ENCODE measurements at regions not wholly inside any gene's neighbourhood (a gene's known extent, or its start where the extent isn't known, plus 50 kb on each side); places are given as distances from the start of the nearest gene placed in this dataset.

DNA sequence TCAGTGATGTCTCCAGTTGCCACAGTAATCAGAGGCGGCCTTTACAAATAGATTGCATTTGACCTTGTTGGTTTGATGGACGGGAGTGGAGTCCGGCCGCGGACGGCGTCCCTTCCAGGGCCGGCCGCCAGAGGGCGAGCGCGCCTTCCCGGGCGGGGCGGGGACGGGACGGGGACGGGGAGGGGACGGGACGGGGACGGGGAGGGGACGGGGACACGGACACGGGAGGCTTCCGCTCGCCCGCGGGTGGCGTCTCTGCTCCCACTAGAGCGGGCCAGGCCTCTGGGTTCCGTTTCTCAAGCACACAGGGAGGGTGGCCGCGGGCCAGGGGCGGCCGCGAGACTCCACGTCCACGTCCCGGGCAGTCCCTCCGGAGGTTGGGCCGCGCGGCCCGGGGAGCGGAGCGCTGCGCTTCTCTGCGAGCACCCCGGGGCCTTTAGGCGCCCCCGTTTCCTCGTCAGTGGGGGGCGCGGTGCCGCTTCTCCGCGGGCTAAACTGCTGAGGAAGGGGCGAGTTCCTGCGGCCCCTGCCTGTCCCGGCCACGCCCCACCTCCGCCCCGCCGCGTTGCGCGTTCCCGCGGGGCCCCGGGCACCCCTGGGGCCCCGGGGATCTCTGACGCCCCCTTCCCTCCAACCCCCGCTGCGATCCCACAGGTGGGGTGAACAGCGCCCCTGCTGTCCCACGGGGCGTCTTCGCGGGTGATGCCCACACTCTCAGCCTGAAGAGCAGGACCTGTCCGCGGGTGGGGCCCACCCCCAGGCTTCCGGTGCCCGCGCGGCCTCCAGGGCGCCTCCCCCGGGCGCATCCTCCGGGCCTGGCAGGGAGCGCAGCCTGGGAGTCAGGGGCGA, 84.2 kb upstream of the MKI67 start:
- intact Hi-C loops (cut with DNase I; ENCODE audit: low total_unique reads), result loop anchor here (5.0 kb wide), 1 partner anchor 1762 kb away; no protein-coding TSS in a partner anchor
- DNase-seq (ENCODE audit: low spot score in 2 of 2), result peak; percentile 31 to 92
- WGBS, 2 donors, result 3 to 4% methylated on average over 28 to 38 of the region's 91 CpGs
- TF ChIP-seq POLR2A (IDR thresholded peaks at IDR 0.05), result no peak
- TF ChIP-seq, protein P1, sequence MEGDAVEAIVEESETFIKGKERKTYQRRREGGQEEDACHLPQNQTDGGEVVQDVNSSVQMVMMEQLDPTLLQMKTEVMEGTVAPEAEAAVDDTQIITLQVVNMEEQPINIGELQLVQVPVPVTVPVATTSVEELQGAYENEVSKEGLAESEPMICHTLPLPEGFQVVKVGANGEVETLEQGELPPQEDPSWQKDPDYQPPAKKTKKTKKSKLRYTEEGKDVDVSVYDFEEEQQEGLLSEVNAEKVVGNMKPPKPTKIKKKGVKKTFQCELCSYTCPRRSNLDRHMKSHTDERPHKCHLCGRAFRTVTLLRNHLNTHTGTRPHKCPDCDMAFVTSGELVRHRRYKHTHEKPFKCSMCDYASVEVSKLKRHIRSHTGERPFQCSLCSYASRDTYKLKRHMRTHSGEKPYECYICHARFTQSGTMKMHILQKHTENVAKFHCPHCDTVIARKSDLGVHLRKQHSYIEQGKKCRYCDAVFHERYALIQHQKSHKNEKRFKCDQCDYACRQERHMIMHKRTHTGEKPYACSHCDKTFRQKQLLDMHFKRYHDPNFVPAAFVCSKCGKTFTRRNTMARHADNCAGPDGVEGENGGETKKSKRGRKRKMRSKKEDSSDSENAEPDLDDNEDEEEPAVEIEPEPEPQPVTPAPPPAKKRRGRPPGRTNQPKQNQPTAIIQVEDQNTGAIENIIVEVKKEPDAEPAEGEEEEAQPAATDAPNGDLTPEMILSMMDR (IDR thresholded peaks at IDR 0.05), result no peak
- H3K4me3 ChIP-seq (ENCODE audit: low read depth, poor library complexity, severe bottlenecking), result peak overlapping the region; percentile 31

DNA sequence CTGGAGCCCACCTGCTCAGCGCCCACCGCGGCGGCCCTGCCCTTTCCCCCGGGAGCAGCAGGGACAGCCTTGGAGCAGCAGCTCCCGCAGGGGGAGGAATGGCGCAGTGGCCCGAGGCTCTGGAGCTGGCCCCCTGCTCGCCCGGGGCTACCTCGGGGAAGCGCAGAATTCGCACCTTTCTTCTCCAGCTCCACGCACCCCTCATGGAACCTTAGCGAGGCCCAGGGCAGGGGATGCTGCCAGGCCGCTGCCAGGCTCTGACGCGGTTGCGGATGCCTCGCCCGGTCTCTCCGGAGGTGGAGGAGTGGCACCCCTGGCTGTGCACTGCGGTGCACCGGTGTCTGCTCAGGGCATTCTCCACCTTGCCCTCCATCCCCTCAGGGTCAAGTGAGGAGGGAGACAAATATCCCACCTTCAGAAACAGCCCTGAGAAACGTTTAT, 84.9 kb upstream of the MKI67 start:
- intact Hi-C loops (cut with DNase I; ENCODE audit: low total_unique reads), result loop anchor here (5.0 kb wide), 1 partner anchor 1761 kb away; no protein-coding TSS in a partner anchor
- no peak for DNase-seq (ENCODE audit: low spot score in 2 of 2)
- 54 to 74% methylated on average over 22 to 25 of the region's 25 CpGs for WGBS, 2 donors
- TF ChIP-seq POLR2A (IDR thresholded peaks at IDR 0.05), result no peak
- TF ChIP-seq, protein P1 (IDR thresholded peaks at IDR 0.05), result no peak
- no peak overlapping the region for H3K4me3 ChIP-seq (ENCODE audit: low read depth, poor library complexity, severe bottlenecking)

DNA sequence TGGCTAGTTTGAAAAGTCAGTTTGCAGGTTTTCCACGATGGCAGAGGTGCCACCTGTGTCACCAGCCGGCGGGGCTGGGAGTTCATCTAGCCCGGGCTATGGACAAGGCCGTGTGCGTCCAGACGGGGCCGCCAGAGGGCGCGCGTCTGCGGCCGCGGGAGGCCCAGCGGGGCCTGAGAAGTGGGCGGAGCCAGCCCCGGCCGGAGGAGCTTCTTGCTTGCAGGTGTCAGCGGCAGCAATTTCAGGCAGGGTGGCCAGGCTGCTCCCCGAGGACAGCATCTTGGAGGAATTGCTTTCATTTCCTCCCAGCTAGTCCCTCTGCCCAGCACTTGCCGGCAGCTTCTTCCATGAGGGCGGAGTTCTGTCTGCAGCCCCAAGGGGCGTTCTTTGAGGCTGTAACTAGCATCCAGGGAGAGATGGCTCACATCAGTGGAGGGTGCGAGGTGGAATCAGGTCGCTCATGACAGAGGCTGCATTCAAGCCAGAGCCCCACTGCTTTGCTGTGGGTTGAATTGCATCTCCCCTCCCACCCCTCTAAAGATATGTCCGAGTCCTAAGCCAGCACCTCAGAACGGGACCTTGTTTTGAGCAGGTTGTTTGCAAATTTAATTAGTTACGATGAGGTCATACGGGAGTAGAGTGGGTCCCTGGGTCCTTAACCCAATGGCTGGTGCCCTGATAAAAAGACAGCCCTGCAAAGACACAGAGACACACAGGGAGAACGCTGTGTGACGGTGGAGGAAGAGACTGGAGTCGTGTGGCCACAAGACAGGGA, 85.9 kb upstream of the MKI67 start:
- H3K4me3 ChIP-seq (ENCODE audit: low read depth, poor library complexity, severe bottlenecking), result no peak overlapping the region
- peak; percentile 55 to 95 for DNase-seq (ENCODE audit: low spot score in 2 of 2)
- TF ChIP-seq, protein P1 (IDR thresholded peaks at IDR 0.05), result no peak
- TF ChIP-seq POLR2A (IDR thresholded peaks at IDR 0.05), result no peak
- WGBS, 2 donors, result 20 to 52% methylated on average over 15 to 31 of the region's 32 CpGs
- intact Hi-C loops (cut with DNase I; ENCODE audit: low total_unique reads), result loop anchor here (5.0 kb wide), 1 partner anchor 1760 kb away; no protein-coding TSS in a partner anchor

DNA sequence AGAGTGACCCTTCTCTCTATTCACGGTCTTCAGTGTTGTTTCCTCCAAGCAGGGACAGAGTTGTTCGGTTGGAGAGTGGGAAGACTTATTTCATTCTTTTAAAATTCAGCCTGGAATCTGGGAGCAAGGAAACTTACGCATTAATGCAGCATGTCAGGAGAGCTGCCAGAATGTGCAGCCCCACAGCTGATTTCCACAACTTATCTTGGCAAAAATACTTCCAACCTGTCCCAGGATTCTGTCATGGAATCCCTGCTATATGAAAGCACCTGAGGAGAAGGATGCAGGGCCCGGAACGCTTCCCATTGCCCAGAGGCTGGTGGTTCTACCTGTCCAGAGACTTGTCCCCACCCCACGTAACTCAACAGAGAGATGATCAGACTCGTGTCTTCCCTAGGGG, 86.9 kb upstream of the MKI67 start:
- WGBS, 2 donors, result 67 to 71% methylated on average over 7 of the region's 7 CpGs
- intact Hi-C loops (cut with DNase I; ENCODE audit: low total_unique reads), result loop anchor here (5.0 kb wide), 1 partner anchor 1759 kb away; no protein-coding TSS in a partner anchor
- no peak overlapping the region for H3K4me3 ChIP-seq (ENCODE audit: low read depth, poor library complexity, severe bottlenecking)
- no peak for TF ChIP-seq POLR2A (IDR thresholded peaks at IDR 0.05)
- no peak for DNase-seq (ENCODE audit: low spot score in 2 of 2)

DNA sequence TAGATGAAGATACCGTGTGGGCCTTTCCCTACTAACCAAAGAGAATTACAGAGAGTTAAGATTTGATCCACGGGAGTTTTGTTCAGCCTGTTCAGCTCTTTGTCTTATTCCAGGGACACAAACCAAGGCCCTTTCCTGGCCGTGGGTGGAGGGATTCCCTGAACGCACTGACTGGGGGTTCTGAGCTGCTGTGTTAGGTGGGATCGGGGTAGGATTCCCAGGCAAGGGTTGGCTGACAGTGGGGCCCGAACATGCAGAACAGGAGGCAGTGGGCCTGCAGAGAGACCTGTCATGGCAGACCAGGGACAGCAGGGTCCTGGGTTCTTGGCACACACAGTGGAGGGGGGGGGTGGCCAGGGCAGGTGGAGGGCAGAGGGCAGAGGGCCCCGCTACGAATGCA, 89.5 kb upstream of the MKI67 start:
- intact Hi-C loops (cut with DNase I; ENCODE audit: low total_unique reads), result no loop called here
- 83 to 87% methylated on average over 8 of the region's 8 CpGs for WGBS, 2 donors
- DNase-seq (ENCODE audit: low spot score in 2 of 2), result no peak
- TF ChIP-seq, protein P1 (IDR thresholded peaks at IDR 0.05), result no peak
- no peak for TF ChIP-seq POLR2A (IDR thresholded peaks at IDR 0.05)
- no peak overlapping the region for H3K4me3 ChIP-seq (ENCODE audit: low read depth, poor library complexity, severe bottlenecking)

DNA sequence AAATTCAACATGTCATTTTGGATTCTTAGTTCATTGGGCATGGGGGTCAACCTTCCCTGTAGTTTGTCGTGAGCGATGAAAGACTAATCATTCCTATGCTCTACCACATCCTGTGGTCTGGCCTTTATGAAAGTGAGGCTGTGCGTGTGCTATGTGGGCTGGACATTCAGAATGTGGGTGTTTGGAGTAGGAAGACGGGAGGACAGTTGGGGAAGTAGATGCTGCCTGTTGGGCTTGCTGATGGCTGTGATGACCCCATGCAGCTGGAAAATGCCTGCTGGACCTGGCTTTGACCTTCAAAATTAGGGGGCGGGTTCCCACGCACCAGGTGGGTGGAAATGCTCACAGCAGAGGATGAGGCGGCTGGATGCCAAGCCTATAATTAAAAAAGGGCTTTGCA, 90.9 kb upstream of the MKI67 start:
- WGBS, 2 donors, result 76 to 83% methylated on average over 7 of the region's 7 CpGs
- intact Hi-C loops (cut with DNase I; ENCODE audit: low total_unique reads), result no loop called here
- TF ChIP-seq, protein P1 (IDR thresholded peaks at IDR 0.05), result no peak
- TF ChIP-seq POLR2A (IDR thresholded peaks at IDR 0.05), result no peak
- no peak overlapping the region for H3K4me3 ChIP-seq (ENCODE audit: low read depth, poor library complexity, severe bottlenecking)
- DNase-seq (ENCODE audit: low spot score in 2 of 2), result no peak

Measured in lower leg skin (tissue), 4 donors.